ENCODE measurements at regions not wholly inside any gene's neighbourhood (a gene's known extent, or its start where the extent isn't known, plus 50 kb on each side); places are given as distances from the start of the nearest gene placed in this dataset.

- TF ChIP-seq POLR2AphosphoS5 (IDR thresholded peaks at IDR 0.05; ENCODE audit: low read depth, low read length) (no peak), CTCF (IDR thresholded peaks at IDR 0.05) (no peak), REST (IDR thresholded peaks at IDR 0.05; ENCODE audit: insufficient read depth in 1 of 2, low read depth in 2 of 2, low read length in 1 of 2) (no peak)
Measured at GRCh38 chr4:82038936-82039335, 334.9 kb downstream of the HNRNPD start.

Measured in Panc1 (cell line).